SU-DHL-6 (cell line): ENCODE measurements at regions not wholly inside any gene's neighbourhood (a gene's known extent, or its start where the extent isn't known, plus 50 kb on each side); places are given as distances from the start of the nearest gene placed in this dataset.
"Not testable (repeated sequence)": the region's sequence is repeated elsewhere in the genome, so short reads cannot be mapped to it uniquely, and the experiment has no call there.

Source experiments
- H2AFZ ChIP-seq: fragments of 200-600 bp; sonication (generic); 2 replicates; pipeline ENCODE4 v1.6.1; 2014; ENCODE audit warnings: low read depth, mild to moderate bottlenecking, moderate library complexity, mixed read lengths, antibody characterized with exemption, low read length; ENCODE audit not compliant: severe bottlenecking
- H3F3A ChIP-seq: fragments of 200-600 bp; shearing (Covaris generic); 2 replicates; pipeline ENCODE4 v1.6.0; 2016; ENCODE audit warnings: antibody characterized with exemption, mild to moderate bottlenecking; ENCODE audit not compliant: insufficient read depth
- H3K27ac ChIP-seq: fragments of 200-600 bp; sonication (generic); 2 replicates; pipeline ENCODE4 v1.5.1; 2016; ENCODE audit warnings: low read depth, mild to moderate bottlenecking, low read length, moderate library complexity, mixed read lengths
- H3K27me3 ChIP-seq: fragments of 200-600 bp; sonication (generic), shearing (Covaris generic); 2 replicates; pipeline ENCODE4 v1.6.0; 2014; ENCODE audit warnings: mild to moderate bottlenecking, low read length
- H3K36me3 ChIP-seq: fragments of 200-600 bp; sonication (generic); 2 replicates; pipeline ENCODE4 v1.6.1; 2014; ENCODE audit warnings: mild to moderate bottlenecking, low read length, mixed read lengths
- H3K4me2 ChIP-seq: fragments of 300-600, 200-600 bp; shearing (Covaris generic), sonication (generic); 2 replicates; pipeline ENCODE4 v1.6.0; 2014; ENCODE audit warnings: low read length, low read depth, mild to moderate bottlenecking; ENCODE audit not compliant: poor library complexity, severe bottlenecking
- H3K4me3 ChIP-seq: fragments of 200-600 bp; sonication (generic); 2 replicates; pipeline ENCODE4 v1.5.1; 2014; ENCODE audit warnings: antibody characterized with exemption, low read length, mild to moderate bottlenecking, mixed read lengths; ENCODE audit not compliant: insufficient read depth, poor library complexity, severe bottlenecking
- H3K79me2 ChIP-seq: fragments of 200-600 bp; sonication (generic); 2 replicates; pipeline ENCODE4 v1.6.1; 2014; ENCODE audit warnings: mild to moderate bottlenecking, low read length, moderate library complexity; ENCODE audit not compliant: insufficient read depth
- H3K9ac ChIP-seq: fragments of 200-600 bp; sonication (generic); 2 replicates; pipeline ENCODE4 v1.7.0; 2014; ENCODE audit warnings: mild to moderate bottlenecking, low read length
- H3K9me2 ChIP-seq: fragments of 200-600 bp; sonication (generic); replicated peaks from 2 replicates; pipeline ENCODE4 v1.6.1; 2014; ENCODE audit warnings: low read length; ENCODE audit not compliant: insufficient read depth
- H3K9me3 ChIP-seq: fragments of 200-600 bp; sonication (generic); 2 replicates; pipeline ENCODE4 v1.6.1; 2014; ENCODE audit warnings: low read length, mixed read lengths; ENCODE audit not compliant: insufficient read depth
- H4K20me1 ChIP-seq: fragments of 200-600 bp; sonication (generic); 2 replicates; pipeline ENCODE4 v1.6.1; 2014; ENCODE audit warnings: low read depth, mild to moderate bottlenecking, antibody characterized with exemption, low read length, moderate library complexity, mixed read lengths
- CTCF ChIP-seq: fragments of 200-600 bp; sonication (generic); IDR thresholded peaks from one replicate; pipeline ENCODE4 v1.5.1; 2017; ENCODE audit warnings: antibody characterized with exemption, mild to moderate bottlenecking, low read length, moderate library complexity; ENCODE audit not compliant: insufficient read depth, poor library complexity, severe bottlenecking
- EZH2phosphoT487 ChIP-seq: fragments of 200-600 bp; sonication (generic), shearing (Covaris generic); conservative IDR thresholded peaks from 2 replicates; pipeline ENCODE4 v1.6.1; 2018; ENCODE audit warnings: mild to moderate bottlenecking, antibody characterized with exemption, low read length, moderate library complexity, mixed read lengths

- no peak overlapping the region for H3K27ac ChIP-seq
- no peaks in the 10 kb centered on the region for H4K20me1 ChIP-seq
- no peaks in the 10 kb centered on the region for H3K36me3 ChIP-seq
- peaks cover 8% of the 10 kb centered on the region; the same call in 1 of the 2 replicates for H3K9me3 ChIP-seq
- H3K4me2 ChIP-seq, result no peak overlapping the region
- no peak overlapping the region for H3K4me3 ChIP-seq
- no peaks in the 10 kb centered on the region for H3K27me3 ChIP-seq
- H3K9ac ChIP-seq, result no peak overlapping the region
- TF ChIP-seq CTCF (no peak), EZH2phosphoT487 (no peak)
- no peaks in the 10 kb centered on the region for H3K79me2 ChIP-seq
- H3K9me2 ChIP-seq, result no peaks in the 10 kb centered on the region
- no peaks in the 10 kb centered on the region for H3F3A ChIP-seq
- H2AFZ ChIP-seq, result no peak overlapping the region
Observed at GRCh38 chr2:239642406-239643004, 241.7 kb upstream of the HDAC4 start.

- H3K79me2 ChIP-seq, H3K4me2 ChIP-seq, H3K9me2 ChIP-seq, H3K9ac ChIP-seq, H3K27me3 ChIP-seq, H3K4me3 ChIP-seq, H3K9me3 ChIP-seq, H3K36me3 ChIP-seq, H3F3A ChIP-seq, H4K20me1 ChIP-seq, H3K27ac ChIP-seq, H2AFZ ChIP-seq: not testable (repeated sequence)
Observed at GRCh38 chr2:239641904-239642303, 241.1 kb upstream of the HDAC4 start.

DNA sequence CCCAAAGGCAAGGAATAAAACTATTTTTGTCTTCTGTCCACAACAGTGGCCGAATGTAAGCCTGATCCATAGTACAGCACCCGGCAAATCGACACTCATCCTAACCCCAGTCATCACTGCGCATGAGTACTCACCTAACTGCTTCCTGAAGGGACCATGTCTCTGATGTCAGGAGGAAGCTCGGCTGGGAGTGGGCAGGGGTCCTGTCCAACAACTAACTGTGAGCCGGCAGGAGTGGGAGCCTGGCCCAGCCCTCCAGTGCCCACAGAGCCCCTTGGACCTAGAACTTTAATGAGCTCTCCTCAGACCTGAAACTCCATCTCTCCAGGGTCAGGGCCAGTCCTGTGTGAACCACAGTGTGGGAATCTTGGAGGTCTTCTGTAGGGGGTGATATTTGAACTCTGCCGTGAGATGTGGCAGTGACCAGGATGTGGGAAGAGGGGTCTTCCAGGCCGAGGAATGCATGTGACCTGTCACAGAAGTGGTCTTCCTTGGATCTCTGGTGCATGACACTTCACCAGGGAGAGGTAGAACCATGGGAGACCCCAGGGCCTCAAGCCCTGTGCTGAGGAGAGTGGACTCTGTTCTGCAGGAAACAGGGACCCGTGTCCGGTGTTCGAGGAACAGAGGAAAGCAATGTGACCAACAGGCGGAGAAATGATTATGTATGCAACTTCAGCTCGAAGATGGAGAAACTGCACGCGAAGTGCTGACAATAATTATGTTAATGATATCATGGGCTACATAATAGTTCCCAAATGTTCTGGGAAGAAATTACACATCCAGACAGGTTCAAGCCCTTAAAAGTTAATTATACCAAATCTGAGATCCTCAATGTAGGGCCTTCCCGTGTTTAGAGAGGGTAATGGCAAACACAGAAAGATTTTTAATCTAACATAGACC, 240.1 kb upstream of the HDAC4 start:
- Histone ChIP-seq H3K9me3 (peaks cover 8% of the 10 kb centered on the region; the same call in 1 of the 2 replicates), H4K20me1 (no peaks in the 10 kb centered on the region), H2AFZ (no peak overlapping the region), H3F3A (no peaks in the 10 kb centered on the region), H3K9me2 (no peaks in the 10 kb centered on the region), H3K9ac (no peak overlapping the region), H3K79me2 (no peaks in the 10 kb centered on the region), H3K36me3 (no peaks in the 10 kb centered on the region), H3K4me3 (no peak overlapping the region), H3K27ac (no peak overlapping the region), H3K4me2 (no peak overlapping the region), H3K27me3 (no peaks in the 10 kb centered on the region)
- TF ChIP-seq CTCF (no peak), EZH2phosphoT487 (no peak)

GRCh38 chr2:239640210-239640609, 239.4 kb upstream of the HDAC4 start:
- no peaks in the 10 kb centered on the region for H3K9me2 ChIP-seq
- no peaks in the 10 kb centered on the region for H3K36me3 ChIP-seq
- TF ChIP-seq CTCF (no peak), EZH2phosphoT487 (no peak)
- H2AFZ ChIP-seq, result no peak overlapping the region
- no peak overlapping the region for H3K4me2 ChIP-seq
- H3K27ac ChIP-seq, result no peak overlapping the region
- H3K79me2 ChIP-seq, result no peaks in the 10 kb centered on the region
- H3K9me3 ChIP-seq, result peaks cover 8% of the 10 kb centered on the region; the same call in 1 of the 2 replicates
- no peak overlapping the region for H3K4me3 ChIP-seq
- H3K27me3 ChIP-seq, result no peaks in the 10 kb centered on the region
- H4K20me1 ChIP-seq, result no peaks in the 10 kb centered on the region
- H3F3A ChIP-seq, result no peaks in the 10 kb centered on the region
- no peak overlapping the region for H3K9ac ChIP-seq
